ENCODE measurements at regions not wholly inside any gene's neighbourhood (a gene's known extent, or its start where the extent isn't known, plus 50 kb on each side); places are given as distances from the start of the nearest gene placed in this dataset. TPM values are rescaled to one million over a fixed set of nuclear protein-coding genes. Genes with fewer than 3 reads are reported as not detected.

DNA sequence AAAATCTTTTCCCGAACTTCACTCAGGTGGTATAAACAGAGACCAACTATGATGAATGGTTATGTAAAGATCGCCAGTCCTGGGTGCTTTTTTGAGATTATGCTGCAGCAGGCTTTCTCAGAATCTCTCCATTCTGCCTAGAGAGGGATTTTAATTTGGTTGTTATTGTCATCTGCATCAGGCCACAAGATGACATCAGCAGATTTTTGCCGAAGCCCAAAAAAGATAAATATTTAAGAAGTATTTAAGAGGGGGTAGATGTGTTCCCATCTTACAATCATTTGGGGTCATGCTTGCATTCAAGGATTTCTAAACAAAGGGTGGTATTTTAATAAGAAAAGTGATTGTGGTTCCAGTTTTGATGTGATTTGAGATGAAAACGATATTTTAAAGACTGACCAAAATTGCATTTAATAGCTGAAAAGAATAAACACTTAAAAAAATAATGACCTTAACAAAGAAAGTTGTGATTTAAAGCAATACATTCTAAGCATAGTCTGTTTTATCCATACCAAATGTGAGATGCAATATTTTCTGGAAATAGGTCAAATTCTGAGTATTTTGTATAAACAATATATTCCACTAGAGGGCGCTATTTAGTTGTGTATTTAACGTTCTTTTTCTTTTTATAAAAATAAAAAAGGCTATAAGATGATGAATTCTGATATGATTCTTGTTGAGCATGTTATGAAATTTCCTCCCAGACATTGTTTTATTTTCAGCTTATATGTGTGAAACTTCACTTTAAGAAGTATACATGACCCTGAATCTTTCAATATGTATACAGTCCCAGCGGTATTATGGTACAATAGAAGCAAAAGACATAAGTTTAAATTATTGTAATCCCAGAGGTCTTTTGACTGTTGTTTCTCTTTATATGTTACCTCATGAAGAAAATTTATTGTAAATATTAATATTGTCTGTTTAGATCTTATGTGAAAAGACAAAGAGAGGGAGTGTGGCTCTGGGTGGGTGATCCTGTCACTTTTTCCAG is 51.0 kb upstream of the ZFP64 start (continued):
- TF ChIP-seq CHD1 (IDR thresholded peaks at IDR 0.05; ENCODE audit: low read depth, low read length) (no peak), MAFK (IDR thresholded peaks at IDR 0.05; ENCODE audit: low read depth, low read length) (no peak), POLR2A (IDR thresholded peaks at IDR 0.05; ENCODE audit: low read depth, low read length) (no peak)

Small RNAs in the stretch of these regions (microRNA-seq; reads per million reads assigned to microRNA genes)
- gene RF02271 (ENCODE audit: insufficient read depth, insufficient read length): not detected
- gene RPL36P1 (ENCODE audit: insufficient read depth, insufficient read length): not detected

Small RNAs in the stretch of these regions (small RNA-seq; reads per million reads assigned to genes)
- gene RF02271: 0 reads per million in 5 experiments
- gene RPL36P1: 0 reads per million in 5 experiments

All from IMR-90 (cell line).